HG02870 (cell line): ENCODE measurements at regions not wholly inside any gene's neighbourhood (a gene's known extent, or its start where the extent isn't known, plus 50 kb on each side); places are given as distances from the start of the nearest gene placed in this dataset.

ENCODE experiments used
- ATAC-seq: cut with Tn5 transposase; IDR thresholded peaks from one replicate; pipeline ENCODE4 v1.9.1; 2021; ENCODE audit warnings: mild to moderate bottlenecking, moderate library complexity; ENCODE audit not compliant: unreplicated experiment

DNA sequence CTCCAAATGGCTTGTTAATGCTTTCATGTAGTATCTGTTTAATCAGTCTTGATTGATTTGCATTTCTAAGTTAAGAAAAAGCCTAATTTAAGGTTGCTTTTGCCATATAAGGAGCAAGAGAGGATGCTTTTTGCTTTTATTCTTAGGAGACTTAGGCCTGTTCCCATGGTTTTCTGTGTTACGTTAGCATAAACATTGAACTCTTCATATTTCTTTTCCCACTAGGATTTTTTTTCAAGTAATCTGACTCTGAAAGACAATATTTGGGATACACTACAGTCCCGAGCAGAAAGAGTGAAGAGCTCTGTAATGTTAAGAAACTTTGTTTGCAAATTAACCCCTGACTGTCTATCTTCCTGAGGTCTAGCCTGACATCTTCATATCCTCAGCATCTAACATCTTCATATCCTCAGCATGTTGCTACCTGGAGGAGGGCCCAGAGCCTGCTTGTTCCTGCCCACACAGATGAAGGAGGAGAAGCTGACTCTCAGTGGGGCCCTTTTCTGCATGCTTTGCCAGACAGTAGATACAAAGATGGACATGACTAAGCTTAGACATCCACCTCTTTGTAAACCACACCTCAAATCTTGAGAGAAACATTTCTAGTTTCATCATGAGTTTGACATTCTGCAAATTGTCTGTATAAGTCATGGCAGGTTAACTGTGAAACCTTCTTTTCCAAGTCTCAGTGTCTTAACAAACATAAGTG is 86.2 kb upstream of the COL6A5 start:
- ATAC-seq, result no peak

DNA sequence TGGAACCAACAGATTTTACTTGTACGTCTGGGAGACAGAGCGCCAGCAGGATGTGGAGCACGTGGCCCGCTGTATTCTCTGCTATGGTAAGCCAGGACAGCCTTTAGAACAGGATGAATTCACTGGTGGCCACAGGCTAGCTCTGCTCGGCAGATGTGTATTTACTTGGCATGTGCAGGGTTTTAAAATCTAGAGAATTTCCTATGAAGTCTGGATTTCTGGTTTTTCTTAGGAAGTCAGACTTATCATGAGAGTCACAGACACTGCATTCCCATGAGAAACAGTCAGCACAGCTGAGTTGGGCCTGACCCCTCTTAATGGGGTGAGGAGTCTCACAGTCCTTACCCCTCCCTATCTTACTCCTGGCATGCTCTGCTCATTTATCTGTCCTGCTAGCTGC is 84.6 kb upstream of the COL6A5 start:
- no peak for ATAC-seq

DNA sequence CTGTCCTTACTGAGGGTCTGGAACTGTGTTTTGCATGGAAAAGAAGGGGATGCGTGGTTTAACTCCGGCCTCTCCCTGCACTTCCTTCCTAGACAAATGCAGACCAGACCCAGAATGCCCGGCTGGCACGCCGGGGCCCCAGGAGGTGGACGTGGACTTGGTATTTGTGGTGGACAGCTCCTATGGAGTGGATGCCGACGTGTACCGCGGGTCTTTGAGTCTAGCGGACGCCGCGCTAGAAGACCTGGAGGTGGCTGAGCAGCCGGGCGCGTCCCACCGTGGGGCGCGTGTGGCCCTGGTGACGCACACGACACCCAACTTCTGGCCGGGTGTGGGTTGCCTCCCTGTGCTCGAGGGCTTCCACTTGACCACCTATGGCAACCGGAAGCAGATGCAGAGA is 81.8 kb upstream of the COL6A5 start:
- ATAC-seq, result no peak

DNA sequence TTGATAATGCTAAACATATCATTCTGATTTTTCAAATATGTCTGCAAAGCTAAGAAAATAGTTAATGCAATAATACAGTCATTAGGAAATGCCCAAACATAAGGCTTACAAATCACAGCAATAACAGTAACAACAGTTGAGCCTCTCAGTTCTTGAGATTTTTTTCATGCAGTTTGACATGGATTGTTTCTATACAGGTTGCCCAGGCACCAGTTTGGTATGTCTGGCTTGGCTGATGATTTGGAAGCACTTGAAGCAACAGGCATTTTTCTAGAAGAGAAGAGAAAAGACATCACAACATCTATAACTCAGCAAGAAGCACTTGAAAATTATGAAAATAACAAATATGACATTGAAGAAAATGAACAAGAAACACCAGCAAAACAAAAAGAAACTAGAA is 78.7 kb upstream of the COL6A5 start:
- no peak for ATAC-seq

DNA sequence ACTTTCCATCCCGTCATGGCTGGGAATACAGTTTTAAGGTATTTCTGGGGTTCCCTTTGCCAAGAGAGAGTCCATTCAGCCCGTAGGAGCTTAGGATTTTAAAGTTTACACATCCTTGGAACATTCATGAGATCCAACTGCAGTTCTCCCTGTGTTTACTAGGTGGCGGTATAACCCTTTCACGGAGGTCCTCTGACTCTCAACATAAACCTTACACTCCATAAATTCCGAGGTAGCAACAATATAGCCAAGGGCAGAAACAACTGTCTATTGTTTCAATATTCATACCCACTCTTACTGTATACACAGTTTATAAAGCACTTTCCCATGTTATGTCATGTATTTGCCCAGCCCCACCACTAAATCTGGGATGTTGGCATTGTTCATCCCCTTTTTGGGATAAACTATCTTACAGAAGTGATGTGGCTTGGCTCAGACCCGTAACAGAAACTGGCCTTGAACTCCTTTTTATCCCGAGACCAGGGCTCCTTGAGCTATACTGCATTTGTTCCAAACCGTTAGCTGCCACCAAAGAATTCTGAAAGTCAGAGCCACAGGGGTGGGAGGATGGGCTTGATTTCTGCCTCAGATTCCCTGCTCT is 69.2 kb upstream of the COL6A5 start:
- peak; percentile 48 for ATAC-seq

DNA sequence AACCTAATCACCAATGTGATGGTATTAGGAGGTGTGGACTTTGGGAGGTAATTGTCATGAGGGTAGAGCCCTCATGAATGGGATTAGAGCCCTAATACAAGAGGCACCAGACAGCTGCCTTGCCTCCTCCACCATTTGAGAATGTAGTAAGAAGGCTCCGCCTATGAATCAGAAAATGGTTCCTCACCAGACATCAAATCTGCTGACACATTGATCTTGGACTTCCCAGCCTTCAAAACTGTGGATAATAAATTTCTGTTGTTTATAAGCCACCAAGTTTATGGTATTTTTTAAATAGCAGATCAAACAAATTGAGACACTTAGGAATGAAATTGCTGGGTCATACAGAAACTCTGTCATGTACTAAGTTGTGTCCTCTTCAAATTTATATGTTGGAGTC is 56.8 kb upstream of the COL6A5 start:
- no peak for ATAC-seq

DNA sequence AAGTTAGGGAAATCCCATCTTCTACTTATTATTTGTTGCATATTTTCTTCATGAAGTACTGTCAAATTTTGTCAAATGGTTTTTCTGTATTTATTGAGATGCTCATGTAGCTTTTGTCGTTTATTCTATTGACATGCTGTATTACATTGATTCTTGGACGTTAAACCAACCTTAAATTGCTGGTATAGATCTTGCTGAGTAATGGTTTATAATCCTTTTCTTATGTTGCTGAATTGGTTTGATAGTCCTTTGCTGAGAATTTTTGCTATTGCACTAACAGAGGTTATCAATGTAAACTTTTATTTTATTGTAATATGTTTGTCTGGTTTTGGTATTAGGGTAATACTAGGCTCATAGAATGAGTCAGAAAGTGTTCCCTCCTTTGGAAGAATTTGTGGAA is 54.3 kb upstream of the COL6A5 start:
- ATAC-seq, result no peak

DNA sequence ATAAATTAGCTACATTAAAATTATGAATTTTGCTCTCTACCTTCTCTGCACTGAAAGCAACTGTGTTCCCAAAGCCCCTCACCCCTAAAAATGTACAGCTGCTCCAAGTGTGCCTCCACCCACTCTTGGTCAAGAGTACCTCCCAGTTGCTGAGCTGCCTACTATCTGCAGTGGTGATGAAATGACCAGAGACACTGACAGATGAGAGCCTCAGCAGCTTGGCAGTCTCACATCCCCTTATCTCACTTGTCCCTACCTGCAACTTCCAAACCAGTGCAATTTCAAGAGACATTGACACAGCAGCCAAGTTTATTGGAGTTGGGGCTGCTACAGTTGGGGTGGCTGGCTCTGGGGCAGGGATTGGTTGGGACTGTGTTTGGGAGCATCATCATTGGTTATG is 52.2 kb upstream of the COL6A5 start:
- no peak for ATAC-seq
